DMS153 treated with DMSO at 0.1 percent for 48 hours (cell line): ENCODE measurements at regions not wholly inside any gene's neighbourhood (a gene's known extent, or its start where the extent isn't known, plus 50 kb on each side); places are given as distances from the start of the nearest gene placed in this dataset.
"Not testable (repeated sequence)": the region's sequence is repeated elsewhere in the genome, so short reads cannot be mapped to it uniquely, and the experiment has no call there.

Experiments
- DNase-seq: peaks from one replicate; lab custom pipeline; 2025; ENCODE audit not compliant: unreplicated experiment; lab: John Stamatoyannopoulos, UW

GRCh38 chr3:132987396-132987795 lies 50.8 kb upstream of the TMEM108 start:
- DNase-seq, result no peak

- no peak for DNase-seq
These were observed 54.0 kb upstream of the TMEM108 start for GRCh38 chr3:132984181-132984580.

GRCh38 chr3:132983143-132983770 lies 54.9 kb upstream of the TMEM108 start:
- DNase-seq, result no peak

GRCh38 chr3:132981719-132982118 lies 56.5 kb upstream of the TMEM108 start:
- no peak for DNase-seq

GRCh38 chr3:132980102-132980501 lies 58.1 kb upstream of the TMEM108 start:
- DNase-seq, result no peak

GRCh38 chr3:132979606-132980005 lies 58.6 kb upstream of the TMEM108 start:
- no peak for DNase-seq

- not testable (repeated sequence) for DNase-seq
These were observed 59.2 kb upstream of the TMEM108 start for GRCh38 chr3:132978946-132979345.

- DNase-seq, result no peak
These were observed 59.7 kb upstream of the TMEM108 start for GRCh38 chr3:132978464-132978863.

- no peak for DNase-seq
These were observed 64.1 kb upstream of the TMEM108 start for GRCh38 chr3:132974097-132974496.

GRCh38 chr3:132973441-132973840 lies 64.8 kb upstream of the TMEM108 start:
- no peak for DNase-seq

- no peak for DNase-seq
These were observed 65.9 kb upstream of the TMEM108 start for GRCh38 chr3:132972333-132972732.

GRCh38 chr3:132966374-132966773 lies 71.8 kb upstream of the TMEM108 start:
- DNase-seq, result no peak

GRCh38 chr3:132964266-132964665 lies 73.9 kb upstream of the TMEM108 start:
- no peak for DNase-seq

- no peak for DNase-seq
These were observed 74.4 kb upstream of the TMEM108 start for GRCh38 chr3:132963786-132964185.

GRCh38 chr3:132961991-132962390 lies 76.2 kb upstream of the TMEM108 start:
- DNase-seq, result no peak

- no peak for DNase-seq
These were observed 84.5 kb upstream of the TMEM108 start for GRCh38 chr3:132953683-132954082.

GRCh38 chr3:132927896-132928295 lies 110.3 kb upstream of the TMEM108 start:
- DNase-seq, result no peak

- no peak for DNase-seq
These were observed 112.1 kb upstream of the TMEM108 start for GRCh38 chr3:132926098-132926497.

GRCh38 chr3:132925256-132925930 lies 112.8 kb upstream of the TMEM108 start:
- DNase-seq, result no peak

- DNase-seq, result no peak
These were observed 122.1 kb upstream of the TMEM108 start for GRCh38 chr3:132916096-132916495.

GRCh38 chr3:132912416-132912753 lies 125.8 kb upstream of the TMEM108 start:
- no peak for DNase-seq

GRCh38 chr3:132911741-132912415 lies 126.3 kb upstream of the TMEM108 start:
- no peak for DNase-seq
